Hindlimb muscle (tissue), 1 donor: ENCODE measurements at regions not wholly inside any gene's neighbourhood (a gene's known extent, or its start where the extent isn't known, plus 50 kb on each side); places are given as distances from the start of the nearest gene placed in this dataset.

Experiments used
- DNase-seq: peaks from one replicate; pipeline ENCODE4 v3.0.0-alpha.2; 2013

DNA sequence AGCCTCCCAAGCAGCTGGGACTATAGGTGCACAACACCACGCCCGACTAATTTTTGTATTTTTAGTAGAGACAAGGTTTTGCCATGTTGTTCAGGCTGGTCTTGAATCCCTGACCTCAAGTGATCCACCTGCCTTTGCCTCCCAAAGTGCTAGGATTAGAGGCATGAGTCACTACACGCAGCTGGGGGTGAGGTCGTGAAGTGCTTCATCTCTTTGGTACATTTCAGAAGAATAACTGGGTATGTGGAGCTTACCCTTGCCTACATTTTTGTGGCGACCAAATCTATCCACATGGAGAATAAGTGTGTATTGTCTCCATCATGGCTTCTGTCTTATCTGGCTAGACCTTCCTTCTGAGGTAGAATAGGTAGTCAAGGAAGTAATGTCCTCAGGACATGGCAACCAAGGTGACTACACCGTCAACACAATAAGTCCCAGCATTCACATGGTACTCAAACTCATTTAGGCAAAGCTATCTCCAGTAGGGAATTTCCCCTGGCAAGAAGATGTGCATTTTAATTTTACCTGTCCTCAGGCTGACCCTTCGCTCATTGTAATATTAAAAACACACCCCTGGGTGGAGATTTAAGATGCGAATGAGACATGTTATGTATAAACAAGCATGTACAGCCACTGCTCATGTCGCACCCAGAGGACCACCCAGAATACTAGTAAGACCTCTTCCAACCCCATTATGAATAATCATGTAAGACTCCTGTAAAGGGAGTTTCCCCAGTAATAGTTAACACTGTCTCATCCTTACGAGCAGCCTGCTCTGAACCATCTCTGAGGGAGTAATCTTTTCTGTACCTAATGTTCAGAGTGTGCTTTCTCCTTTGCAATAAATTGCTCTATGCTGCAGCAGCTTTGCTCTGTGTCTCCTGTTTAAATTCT, 1173.2 kb downstream of the TAF11L14 start:
- no peak for DNase-seq

DNA sequence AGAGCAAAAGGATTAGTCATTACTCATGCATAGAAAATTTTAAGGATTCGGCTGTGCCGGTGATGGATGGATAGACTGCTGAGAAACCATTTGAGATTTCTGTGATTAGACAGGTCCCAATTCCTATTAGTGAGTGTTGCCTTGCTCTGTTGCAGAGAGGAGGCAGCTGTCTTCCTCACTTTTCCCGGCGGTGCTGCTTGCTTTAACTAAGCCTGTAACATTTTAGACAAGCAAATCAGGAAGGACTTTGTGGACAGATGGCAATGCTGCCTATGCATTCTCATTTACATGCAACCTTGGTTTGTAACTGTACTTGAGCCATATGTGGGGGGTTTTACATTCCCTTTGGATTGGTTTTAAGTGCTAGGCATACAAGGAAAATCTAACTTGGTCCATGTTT, 1176.3 kb downstream of the CDH18 start:
- DNase-seq = no peak

DNA sequence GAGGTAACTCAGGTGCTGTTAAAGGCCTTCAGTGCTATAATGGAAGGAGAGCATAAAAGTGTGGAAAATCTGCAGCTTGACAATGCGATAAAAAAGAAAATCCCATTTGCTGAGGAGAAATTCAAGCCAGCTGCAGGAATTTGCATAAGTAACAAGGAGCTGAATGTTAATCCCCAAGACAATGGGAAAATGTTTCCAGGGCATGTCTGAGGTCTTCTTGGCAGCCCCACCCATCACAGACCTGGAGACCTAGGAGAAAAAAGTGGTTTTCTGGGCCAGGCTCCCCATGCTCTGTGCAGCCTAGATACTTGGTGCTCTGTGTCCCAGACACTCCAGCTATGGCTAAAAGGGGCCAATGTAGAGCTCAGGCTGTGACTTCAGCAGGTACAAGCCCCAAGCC, 1159.6 kb downstream of the CDH18 start:
- DNase-seq = no peak

DNA sequence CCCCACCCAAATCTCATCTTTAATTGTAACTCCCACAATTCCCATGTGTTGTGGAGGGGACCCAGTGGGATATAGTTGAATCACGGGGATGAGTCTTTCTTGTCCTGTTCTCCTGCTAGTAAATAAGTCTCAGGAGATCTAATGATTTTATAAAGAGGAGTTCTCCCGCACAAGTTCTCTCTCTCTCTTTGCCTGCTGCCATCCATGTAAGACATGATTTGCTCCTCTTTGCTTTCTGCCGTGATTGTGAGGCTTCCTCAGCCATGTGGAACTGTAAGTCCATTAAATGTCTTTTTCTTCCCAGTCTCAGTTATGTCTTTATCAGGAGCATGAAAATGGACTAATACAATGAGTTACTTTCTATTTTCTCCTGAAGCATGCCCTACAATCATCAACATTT, 1158.5 kb downstream of the CDH18 start:
- no peak for DNase-seq

DNA sequence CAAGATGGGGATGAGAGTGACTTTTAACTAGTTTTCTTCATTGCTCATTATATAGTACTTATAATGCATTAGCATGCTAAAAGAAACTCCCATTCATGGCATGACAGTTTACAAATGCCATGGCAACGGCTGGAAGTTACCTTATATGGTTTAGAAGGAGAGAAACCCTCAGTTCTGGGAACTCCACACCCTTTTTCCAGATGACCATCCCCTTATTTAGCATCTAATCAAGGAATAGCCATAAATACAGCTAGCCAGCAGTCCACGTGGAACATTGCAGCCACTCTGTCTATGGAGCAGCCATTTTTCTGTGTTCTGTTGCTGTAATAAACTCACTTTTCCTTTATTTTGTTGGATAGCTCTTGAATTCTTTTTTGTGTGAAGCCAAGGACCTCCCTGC, 1137.8 kb downstream of the CDH18 start:
- no peak for DNase-seq

DNA sequence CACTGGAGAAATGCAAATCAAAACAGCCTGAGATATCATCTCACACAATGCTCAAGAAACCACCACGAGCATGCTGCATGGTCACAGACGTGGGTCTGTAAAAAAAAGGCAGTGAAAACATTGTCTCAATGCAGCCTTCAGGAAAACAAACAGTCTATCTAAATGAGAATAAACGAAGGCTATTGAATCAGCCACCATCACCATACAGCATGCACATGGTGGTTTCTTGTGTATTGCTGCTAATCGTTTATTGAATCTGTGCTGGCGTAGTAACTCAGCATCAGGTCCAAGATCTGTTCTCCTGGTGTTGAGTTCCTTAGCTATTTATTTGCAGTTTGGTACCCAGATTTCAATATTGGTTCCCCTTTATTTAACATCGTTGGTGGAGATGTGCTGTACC, 1115.0 kb downstream of the CDH18 start:
- DNase-seq = no peak

DNA sequence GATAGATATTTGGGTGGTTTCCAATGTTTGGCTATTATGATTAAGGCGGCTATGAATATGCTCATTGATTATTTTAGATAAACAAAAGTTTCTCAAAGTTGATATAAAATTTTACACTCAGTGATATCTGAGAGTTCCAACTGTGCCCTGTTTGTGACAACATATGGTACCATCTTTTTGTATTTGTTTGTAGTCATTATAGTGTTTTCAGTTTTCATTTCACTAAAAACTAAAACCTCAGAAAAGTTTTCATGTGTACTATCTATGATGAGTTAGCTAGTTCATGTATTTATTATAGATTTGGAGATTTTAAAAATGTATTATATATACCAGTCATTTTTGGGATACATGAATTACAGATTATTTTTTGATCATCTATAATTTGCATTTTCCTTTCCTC, 1111.4 kb downstream of the CDH18 start:
- no peak for DNase-seq

DNA sequence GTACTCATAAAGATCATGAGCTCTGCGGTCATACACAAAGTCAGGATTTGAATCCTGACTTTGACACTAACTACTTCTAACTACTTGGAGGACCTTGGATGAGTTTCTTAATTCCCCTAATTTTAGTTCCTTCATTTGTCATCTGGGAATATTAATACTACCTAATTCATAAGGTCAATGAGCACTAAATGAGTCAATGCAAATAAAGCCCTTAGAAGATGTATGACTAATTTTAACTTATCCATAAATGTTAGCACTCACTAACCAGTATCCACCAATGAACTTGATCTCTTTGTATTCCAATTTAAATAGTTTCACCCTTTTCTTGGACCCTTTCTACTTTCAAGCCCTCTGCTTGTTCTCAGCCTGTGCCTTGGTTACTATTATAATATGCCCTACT, 1106.4 kb downstream of the CDH18 start:
- DNase-seq = no peak

DNA sequence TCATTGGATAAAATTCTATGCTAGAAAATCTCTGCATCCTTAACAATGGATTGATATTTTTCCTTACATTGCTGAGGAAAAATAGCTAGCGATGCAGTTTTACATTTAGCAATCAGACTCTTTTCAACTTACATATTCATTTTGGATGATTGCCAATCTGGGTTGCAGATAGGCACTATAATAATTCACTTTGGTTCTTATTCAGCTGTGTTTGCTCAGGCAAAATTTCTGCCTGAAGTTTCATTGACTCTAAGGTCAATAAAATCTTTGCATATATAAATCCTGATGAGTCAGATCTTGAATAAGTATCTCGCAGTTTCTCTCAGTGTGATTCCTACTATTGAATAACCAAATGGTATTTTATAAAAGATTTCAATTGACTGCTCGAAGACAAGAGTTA, 1105.8 kb downstream of the CDH18 start:
- no peak for DNase-seq

DNA sequence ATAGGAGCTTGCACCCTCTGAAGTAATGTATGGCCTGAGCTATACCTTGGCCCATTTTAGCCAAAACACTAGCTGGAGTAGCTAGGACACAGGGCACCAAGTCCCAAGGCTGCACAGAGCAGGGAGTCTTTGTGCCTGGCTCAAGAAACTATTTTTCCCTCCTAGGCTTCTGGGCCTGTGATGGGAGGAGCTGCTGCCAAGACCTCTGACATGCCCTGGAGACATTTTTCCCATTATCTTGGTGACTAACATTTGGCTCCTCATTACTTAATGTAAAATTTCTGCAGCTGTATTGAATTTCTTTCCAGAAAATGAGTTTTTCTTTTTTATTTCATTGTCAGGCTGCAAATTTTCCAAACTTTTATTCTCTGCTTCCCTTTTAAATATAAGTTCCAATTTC, 1099.2 kb downstream of the CDH18 start:
- DNase-seq = peak; percentile 8

DNA sequence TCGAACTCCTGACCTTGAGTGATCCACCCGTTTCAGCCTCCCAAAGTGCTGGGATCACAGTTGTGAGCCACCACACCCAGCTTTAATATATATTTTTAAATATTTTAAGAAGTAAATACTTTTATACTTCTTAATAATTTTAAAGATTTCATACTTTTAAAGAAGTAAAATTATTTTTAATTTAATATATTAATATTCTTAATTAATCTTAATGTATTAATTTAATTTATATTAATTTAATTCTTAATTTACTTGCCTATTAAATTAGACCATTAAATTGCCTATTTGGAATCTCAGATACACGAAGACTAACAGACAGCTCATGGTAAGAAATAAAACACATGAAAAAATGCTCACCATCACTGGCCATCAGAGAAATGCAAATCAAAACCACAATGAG, 1087.4 kb downstream of the CDH18 start:
- no peak for DNase-seq

DNA sequence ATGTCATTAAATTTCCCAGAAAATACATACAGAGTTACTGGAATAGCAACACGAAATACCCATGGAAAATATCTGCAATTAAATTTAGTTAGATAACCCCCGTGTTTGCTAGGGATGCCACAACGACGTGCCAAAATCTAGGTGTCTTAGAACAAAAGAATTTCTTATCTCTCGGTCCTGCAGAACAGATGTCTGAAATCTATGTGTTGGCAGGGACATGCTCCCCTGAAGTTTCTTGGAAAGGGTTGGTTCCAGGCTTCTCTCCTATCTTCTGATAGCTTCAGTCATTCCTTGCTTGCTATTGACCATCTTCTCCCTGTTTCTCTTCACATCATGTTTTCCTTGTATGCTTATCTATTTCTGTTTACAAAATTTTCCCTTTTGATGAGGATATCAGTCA, 1067.0 kb downstream of the CDH18 start:
- DNase-seq = no peak

DNA sequence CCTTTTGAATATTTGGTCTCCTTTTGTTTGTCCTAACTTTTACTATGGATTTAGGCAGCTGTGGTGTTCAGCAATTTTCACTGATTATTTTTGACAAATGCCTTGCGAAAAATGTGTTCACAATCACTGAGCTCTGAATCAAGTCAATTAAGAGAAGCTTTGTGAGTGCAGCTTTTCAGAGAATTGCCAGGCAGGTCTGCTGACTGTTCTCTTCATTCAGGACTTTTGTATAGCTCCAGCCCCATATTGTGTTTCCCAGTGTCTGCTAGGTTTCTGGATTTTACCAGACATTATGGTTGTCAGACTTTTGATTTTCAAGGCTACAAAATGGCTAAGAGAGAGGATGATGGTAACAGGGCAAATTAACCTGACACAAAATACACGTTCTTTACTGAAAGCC, 1055.9 kb downstream of the CDH18 start:
- no peak for DNase-seq

DNA sequence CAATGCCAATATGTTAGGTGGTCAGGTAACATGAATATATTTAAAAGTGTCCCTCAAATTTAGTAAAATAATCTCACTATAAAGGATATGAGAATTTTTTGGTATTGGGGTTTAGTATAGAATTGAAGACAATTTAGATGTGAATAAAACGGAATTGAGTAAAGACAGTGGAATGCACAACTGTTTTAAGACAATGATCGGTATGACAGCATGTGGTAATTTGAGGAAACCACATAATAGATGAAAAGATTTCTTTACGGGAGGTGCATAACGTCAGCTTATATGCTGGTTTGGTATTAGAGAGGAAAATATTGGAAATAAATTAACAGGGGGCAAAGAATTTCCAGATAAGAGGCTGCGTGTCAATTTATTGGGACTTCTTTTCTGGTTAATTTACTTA, 1043.2 kb downstream of the CDH18 start:
- DNase-seq = no peak

DNA sequence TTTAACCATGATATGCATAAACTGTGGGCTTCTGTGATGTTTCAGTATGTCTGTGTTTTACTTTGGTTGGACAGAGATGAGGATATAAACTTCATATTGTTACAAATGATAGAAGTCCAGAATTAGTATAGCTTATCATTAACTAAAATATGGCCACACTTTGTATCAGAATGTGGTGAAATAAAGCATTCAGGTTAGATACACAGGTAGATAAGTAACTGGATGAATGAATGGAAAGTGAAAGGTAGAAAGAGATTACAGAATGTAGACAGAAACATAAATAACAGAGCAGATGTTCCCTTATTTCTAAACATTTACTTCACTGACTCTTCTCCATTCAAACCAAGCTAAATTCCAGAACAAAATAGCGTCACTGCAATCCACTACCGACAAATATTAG, 1033.8 kb downstream of the CDH18 start:
- no peak for DNase-seq

DNA sequence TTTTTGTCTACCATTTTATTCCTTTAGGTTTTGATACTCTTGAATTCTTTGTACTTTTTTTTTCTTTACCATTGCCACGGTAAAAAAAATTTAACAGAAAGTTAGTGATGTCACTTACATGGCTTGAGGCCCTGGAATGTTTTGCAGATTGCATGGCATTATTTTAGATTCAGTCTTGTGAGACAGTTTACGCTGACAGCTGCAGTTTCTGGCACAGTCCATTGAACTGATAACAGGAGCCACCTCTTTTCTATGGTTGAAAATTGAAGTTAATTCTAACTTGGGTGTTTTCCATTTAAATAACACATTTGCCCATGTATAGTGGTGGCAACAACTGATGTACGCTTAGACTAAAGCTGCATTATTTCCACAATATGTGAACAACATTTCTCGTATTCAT, 1028.5 kb downstream of the CDH18 start:
- DNase-seq = no peak

DNA sequence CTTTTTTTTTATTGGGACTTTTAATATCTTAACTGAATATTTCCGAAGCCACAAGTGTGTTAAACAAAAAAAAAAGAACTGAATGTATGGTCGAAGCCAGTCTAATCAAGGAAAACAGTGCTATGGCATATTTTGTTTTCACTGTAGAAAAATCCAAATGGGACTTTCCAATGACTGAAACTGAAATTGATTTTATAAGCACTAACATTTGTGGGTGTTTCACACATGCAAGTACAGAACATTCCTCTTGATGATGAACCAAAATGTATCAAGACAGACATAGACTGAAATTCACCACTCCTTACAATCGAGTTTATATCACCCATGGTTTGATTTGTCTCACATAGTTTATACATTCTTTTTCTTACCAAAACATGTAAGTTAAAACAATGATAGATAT, 1026.8 kb downstream of the CDH18 start:
- no peak for DNase-seq

DNA sequence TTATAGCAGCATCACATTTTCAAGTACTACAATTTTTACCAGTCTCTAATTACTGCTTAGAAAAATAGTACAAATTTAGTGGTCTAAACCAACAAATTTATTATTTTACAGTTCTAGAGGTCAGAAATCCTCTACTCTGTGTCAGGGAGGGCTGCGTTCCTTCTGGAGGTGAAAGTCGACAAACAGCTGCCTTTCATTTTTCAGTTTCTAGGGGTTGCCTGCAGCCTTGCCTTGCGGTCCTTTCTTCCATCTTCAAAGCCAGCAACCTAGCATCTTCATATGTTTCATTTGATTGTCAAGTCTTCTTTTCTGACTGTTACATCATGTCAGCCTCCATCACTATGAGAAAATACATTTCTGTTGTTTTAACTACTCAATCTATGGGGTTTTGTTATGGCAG, 1022.1 kb downstream of the CDH18 start:
- DNase-seq = no peak

DNA sequence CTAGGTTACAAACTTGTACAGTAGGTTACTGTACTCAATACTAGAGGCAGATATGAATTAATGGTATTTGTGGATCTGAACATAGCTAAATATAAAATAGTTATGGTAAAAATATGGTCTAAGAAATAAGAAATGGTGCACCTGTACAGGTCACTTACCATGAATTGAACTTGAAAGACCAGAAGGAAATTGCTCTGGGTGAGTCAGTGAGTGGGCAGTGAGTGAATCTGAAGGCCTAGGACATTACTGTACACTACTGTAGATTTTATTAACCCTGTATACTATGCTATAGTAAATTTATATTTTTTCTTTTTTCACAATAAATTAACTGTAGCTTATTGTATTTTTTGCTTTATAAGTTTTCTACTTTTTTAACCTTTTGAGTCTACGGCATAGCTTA, 1020.4 kb downstream of the CDH18 start:
- no peak for DNase-seq

DNA sequence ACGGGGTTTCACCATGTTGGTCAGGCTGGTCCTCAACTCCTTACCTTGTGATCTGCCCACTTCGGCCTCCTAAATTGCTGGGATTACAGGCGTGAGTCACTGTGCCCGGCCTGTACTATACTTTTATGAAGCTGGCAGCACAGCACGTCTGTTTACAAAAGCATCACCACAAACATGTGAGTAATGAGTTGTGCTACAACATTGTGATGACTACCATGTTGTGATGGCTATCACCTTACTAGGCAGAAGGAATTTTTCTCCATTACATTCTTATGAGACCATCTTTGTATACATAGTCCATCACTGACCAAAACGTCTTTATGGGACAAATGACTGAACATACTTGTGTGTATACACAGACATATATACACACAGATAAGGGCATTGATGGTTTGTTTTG, 1019.0 kb downstream of the CDH18 start:
- no peak for DNase-seq

DNA sequence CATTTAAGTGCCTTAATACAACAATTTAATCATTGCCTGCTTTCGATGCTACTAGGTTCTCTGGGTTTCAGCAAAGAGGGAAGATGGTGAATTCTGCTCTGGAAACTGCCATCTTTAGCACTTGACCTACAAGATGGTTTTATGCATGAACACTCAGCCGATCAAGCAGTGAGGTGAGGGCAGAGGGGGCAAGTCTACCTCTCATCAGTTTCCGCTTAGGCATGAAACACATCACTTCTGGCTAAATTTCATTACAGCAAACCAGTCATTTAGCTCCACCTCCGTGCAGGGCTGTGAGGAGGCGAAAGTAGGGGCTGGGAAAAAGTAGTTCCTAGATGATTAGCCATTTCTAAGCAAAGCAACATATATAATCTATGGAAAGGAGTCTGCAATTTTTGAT, 1018.0 kb downstream of the CDH18 start:
- DNase-seq = no peak

DNA sequence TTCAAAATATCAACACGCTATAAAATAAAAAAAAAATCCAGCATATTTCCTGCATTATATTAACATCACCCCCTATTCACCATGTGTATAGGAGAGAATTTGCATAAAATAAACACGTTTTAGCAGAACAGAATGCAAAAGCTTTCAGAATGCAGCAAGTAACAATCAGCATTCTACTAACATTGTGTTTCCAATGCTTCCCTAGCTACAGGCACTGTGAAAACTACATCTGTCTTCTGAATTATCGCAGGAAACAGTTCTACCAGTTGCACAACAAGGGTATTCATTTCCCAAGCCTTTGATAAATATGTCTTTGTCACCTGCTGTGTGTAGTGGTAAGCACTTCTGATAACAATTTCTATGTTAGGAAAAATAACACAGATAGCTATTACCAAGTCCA, 1015.8 kb downstream of the CDH18 start:
- DNase-seq = no peak

DNA sequence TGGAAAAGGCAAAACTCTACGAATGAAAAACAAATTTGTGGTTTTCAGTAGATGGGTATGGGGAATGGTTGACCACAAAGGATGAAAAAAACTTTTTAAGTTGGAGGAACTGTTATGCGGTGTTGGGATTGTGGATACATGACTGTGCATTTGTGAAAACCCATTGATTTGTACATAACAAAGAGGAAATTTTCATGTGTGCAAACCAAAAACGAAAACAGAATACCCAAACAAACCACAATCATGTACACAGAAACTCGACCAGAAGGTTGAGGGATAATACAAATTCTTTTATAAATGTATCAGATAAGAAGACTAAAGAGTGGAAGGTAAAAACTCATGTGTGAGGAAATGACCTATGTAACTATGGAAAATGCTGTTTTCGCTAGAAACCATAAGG, 1012.4 kb downstream of the CDH18 start:
- no peak for DNase-seq

DNA sequence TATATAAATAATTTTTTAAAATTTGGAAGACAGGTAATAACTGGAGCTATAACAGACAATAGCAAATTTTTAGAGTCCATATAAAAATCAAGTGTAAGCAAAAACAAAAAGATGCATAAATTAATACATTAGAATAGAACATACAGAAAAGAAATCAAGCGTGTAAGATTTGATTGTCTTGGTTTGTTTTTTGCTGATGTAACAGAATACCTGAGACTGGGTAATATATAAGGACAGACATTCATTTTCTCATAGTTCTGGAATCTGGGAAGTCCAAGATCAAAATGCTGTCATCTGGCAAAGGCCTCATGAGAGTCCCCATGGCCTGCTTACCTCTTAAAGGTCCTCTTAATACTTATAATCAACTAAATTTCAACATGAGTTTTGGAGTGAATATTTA, 1010.1 kb downstream of the CDH18 start:
- no peak for DNase-seq

DNA sequence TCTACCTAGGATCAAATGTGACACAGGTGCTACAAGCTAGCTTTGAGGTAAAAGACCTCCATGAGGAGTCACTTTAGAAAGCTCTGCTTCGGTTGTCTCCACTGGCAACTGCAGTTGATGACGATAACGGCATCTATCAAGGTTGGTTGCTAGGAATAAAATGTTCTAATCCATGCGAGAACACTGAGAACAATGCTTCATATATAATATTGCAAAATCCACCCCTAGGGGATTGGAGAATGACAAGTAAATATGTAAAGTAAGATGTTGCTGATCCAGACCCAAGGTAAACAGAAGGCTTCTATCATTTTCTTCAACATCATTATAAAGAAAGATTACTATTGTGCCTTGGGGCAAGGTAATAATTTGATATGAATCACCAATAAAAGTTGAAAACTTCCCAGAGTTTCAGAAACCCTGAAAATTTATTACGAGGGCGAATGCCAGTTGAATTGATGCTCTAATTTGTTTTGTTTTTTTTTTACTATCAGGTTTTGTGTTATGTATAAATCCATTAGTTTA, 1003.4 kb downstream of the CDH18 start:
- DNase-seq = no peak
